Neural cell (in vitro differentiated cells): ENCODE measurements at regions not wholly inside any gene's neighbourhood (a gene's known extent, or its start where the extent isn't known, plus 50 kb on each side); places are given as distances from the start of the nearest gene placed in this dataset.

Experiments used
- CTCF ChIP-seq: fragments of 450-650 bp; IDR thresholded peaks from 2 replicates; pipeline ENCODE4 v1.5.1; 2014; ENCODE audit warnings: antibody characterized with exemption, mild to moderate bottlenecking, moderate library complexity; ENCODE audit not compliant: poor library complexity, severe bottlenecking
- EP300 ChIP-seq: fragments of 450-650 bp; conservative IDR thresholded peaks from 2 replicates; pipeline ENCODE4 v1.6.1; 2014; ENCODE audit warnings: antibody characterized with exemption, mild to moderate bottlenecking, moderate library complexity; ENCODE audit not compliant: poor library complexity, severe bottlenecking
- EZH2 ChIP-seq: fragments of 200-600, 300-800 bp; shearing (Covaris generic), sonication (generic); IDR thresholded peaks from 2 replicates; pipeline ENCODE4 v1.6.1; 2014; ENCODE audit warnings: antibody characterized with exemption, low read length, borderline replicate concordance, mild to moderate bottlenecking; ENCODE audit not compliant: insufficient read depth, poor library complexity, severe bottlenecking
- REST ChIP-seq: IDR thresholded peaks from 2 replicates; pipeline ENCODE4 v1.6.1; 2012; ENCODE audit warnings: borderline replicate concordance
- SMC3 ChIP-seq: fragments of 450-650 bp; conservative IDR thresholded peaks from 2 replicates; pipeline ENCODE4 v1.6.1; 2014; ENCODE audit warnings: antibody characterized with exemption, mild to moderate bottlenecking, moderate library complexity; ENCODE audit not compliant: poor library complexity

- TF ChIP-seq REST (no peak), CTCF (no peak), SMC3 (no peak), EZH2 (no peak), EP300 (no peak)
Measured at GRCh38 chr13:37473035-37473434, 125.5 kb downstream of the POSTN start.
